Ureter (tissue), 1 donor: ENCODE measurements at regions not wholly inside any gene's neighbourhood (a gene's known extent, or its start where the extent isn't known, plus 50 kb on each side); places are given as distances from the start of the nearest gene placed in this dataset.
"Not testable (repeated sequence)": the region's sequence is repeated elsewhere in the genome, so short reads cannot be mapped to it uniquely, and the experiment has no call there.

Experiments
- DNase-seq: peaks from one replicate; pipeline ENCODE4 v3.0.0-alpha.2; 2020; ENCODE audit warnings: low spot score
- donor health status: DM: yes; HTN: yes; CAD: no.

GRCh38 chr1:169052171-169052570, 54.3 kb upstream of the ATP1B1 start:
- DNase-seq = not testable (repeated sequence)

- DNase-seq = no peak
Measured at GRCh38 chr1:169052727-169053126, 53.8 kb upstream of the ATP1B1 start.

GRCh38 chr1:169053196-169053595, 53.3 kb upstream of the ATP1B1 start:
- no peak for DNase-seq
